ENCODE measurements at regions not wholly inside any gene's neighbourhood (a gene's known extent, or its start where the extent isn't known, plus 50 kb on each side); places are given as distances from the start of the nearest gene placed in this dataset.
"Not testable (repeated sequence)": the region's sequence is repeated elsewhere in the genome, so short reads cannot be mapped to it uniquely, and the experiment has no call there.

GRCh38 chr21:27968240-27968639 lies 1001.4 kb upstream of the ADAMTS5 start:
- not testable (repeated sequence) for TF ChIP-seq POLR2AphosphoS5, CTCF, EP300 (IDR thresholded peaks at IDR 0.05)

All from suprapubic skin (tissue), 4 donors.